Immature natural killer cell (primary cell): ENCODE measurements at regions not wholly inside any gene's neighbourhood (a gene's known extent, or its start where the extent isn't known, plus 50 kb on each side); places are given as distances from the start of the nearest gene placed in this dataset.
"Not testable (repeated sequence)": the region's sequence is repeated elsewhere in the genome, so short reads cannot be mapped to it uniquely, and the experiment has no call there.

ENCODE experiments used
- DNase-seq, 3 donors: peaks; one replicate each; pipeline ENCODE4 v3.0.0; 2022; ENCODE audit warnings: mixed read lengths in 1 of 3
- H3K27ac Mint-ChIP-seq, 6 donors: one replicate each; pipeline ENCODE4 v1.8.0; 2020; ENCODE audit warnings: mixed read lengths in 6 of 6, mild to moderate bottlenecking in 5 of 6, inconsistent platforms in 4 of 6, moderate library complexity in 3 of 6
- H3K27me3 Mint-ChIP-seq, 3 donors: one replicate each; pipeline ENCODE4 v1.8.0; 2020 to 2021; ENCODE audit warnings: low read depth in 3 of 3, mild to moderate bottlenecking in 3 of 3, mixed read lengths in 3 of 3, moderate library complexity in 3 of 3, inconsistent platforms in 1 of 3
- H3K36me3 Mint-ChIP-seq, 3 donors: one replicate each; pipeline ENCODE4 v1.8.0; 2020; ENCODE audit warnings: mixed read lengths in 3 of 3, inconsistent platforms in 2 of 3, mild to moderate bottlenecking in 2 of 3
- H3K4me1 Mint-ChIP-seq, 2 donors: one replicate each; pipeline ENCODE4 v1.8.0; 2020; ENCODE audit warnings: inconsistent platforms in 2 of 2, mild to moderate bottlenecking in 2 of 2, mixed read lengths in 2 of 2, moderate library complexity in 1 of 2
- H3K4me3 Mint-ChIP-seq, 5 donors: one replicate each; pipeline ENCODE4 v1.8.0; 2020; ENCODE audit warnings: mild to moderate bottlenecking in 5 of 5, mixed read lengths in 5 of 5, inconsistent platforms in 3 of 5, moderate library complexity in 3 of 5
- H3K9me3 Mint-ChIP-seq, 6 donors: one replicate each; pipeline ENCODE4 v1.8.0; 2020; ENCODE audit warnings: mild to moderate bottlenecking in 6 of 6, mixed read lengths in 6 of 6, inconsistent platforms in 4 of 6, moderate library complexity in 3 of 6

GRCh38 chr12:127596891-127597290 is 670.1 kb upstream of the TMEM132C start:
- Mint-ChIP-seq H3K4me3 (no peak overlapping the region), H3K27me3 (peaks cover 1 to 5% (median 2%) of the 10 kb centered on the region in 3 donors), H3K27ac (no peak overlapping the region), H3K4me1 (no peaks in the 10 kb centered on the region), H3K9me3 (peaks cover 0 to 3% (median 2%) of the 10 kb centered on the region in 6 donors), H3K36me3 (no peaks in the 10 kb centered on the region)
- DNase-seq = no peak

GRCh38 chr12:127599436-127599835 is 667.5 kb upstream of the TMEM132C start:
- no peak overlapping the region for H3K27ac Mint-ChIP-seq
- no peak overlapping the region for H3K4me3 Mint-ChIP-seq
- peaks cover 0 to 3% (median 1%) of the 10 kb centered on the region in 3 donors for H3K27me3 Mint-ChIP-seq
- DNase-seq = no peak
- peaks cover 0 to 2% (median 0%) of the 10 kb centered on the region in 6 donors for H3K9me3 Mint-ChIP-seq
- no peaks in the 10 kb centered on the region for H3K4me1 Mint-ChIP-seq
- no peaks in the 10 kb centered on the region for H3K36me3 Mint-ChIP-seq

GRCh38 chr12:127600211-127600610 is 666.8 kb upstream of the TMEM132C start:
- Mint-ChIP-seq H3K9me3 (peaks cover 0 to 2% (median 0%) of the 10 kb centered on the region in 6 donors), H3K4me1 (no peaks in the 10 kb centered on the region), H3K4me3 (no peak overlapping the region), H3K27ac (no peak overlapping the region), H3K27me3 (peaks cover 0 to 3% (median 1%) of the 10 kb centered on the region in 3 donors), H3K36me3 (no peaks in the 10 kb centered on the region)
- DNase-seq = no peak

- Mint-ChIP-seq H3K9me3 (peaks cover 0 to 8% (median 0%) of the 10 kb centered on the region in 6 donors), H3K4me3 (no peak overlapping the region), H3K4me1 (no peaks in the 10 kb centered on the region), H3K27me3 (peaks cover 0 to 3% (median 0%) of the 10 kb centered on the region in 3 donors), H3K36me3 (no peaks in the 10 kb centered on the region), H3K27ac (no peak overlapping the region)
- no peak for DNase-seq
These were observed 660.4 kb upstream of the TMEM132C start for GRCh38 chr12:127606476-127607015.

GRCh38 chr12:127607146-127607725 is 659.7 kb upstream of the TMEM132C start:
- no peak for DNase-seq
- no peaks in the 10 kb centered on the region for H3K36me3 Mint-ChIP-seq
- no peaks in the 10 kb centered on the region for H3K4me1 Mint-ChIP-seq
- H3K27me3 Mint-ChIP-seq = no peaks in the 10 kb centered on the region
- no peak overlapping the region for H3K4me3 Mint-ChIP-seq
- H3K9me3 Mint-ChIP-seq = peaks cover 0 to 8% (median 0%) of the 10 kb centered on the region in 6 donors
- no peak overlapping the region for H3K27ac Mint-ChIP-seq

GRCh38 chr12:127608359-127608758 is 658.6 kb upstream of the TMEM132C start:
- H3K9me3 Mint-ChIP-seq, H3K4me1 Mint-ChIP-seq, DNase-seq, H3K27me3 Mint-ChIP-seq, H3K36me3 Mint-ChIP-seq, H3K4me3 Mint-ChIP-seq, H3K27ac Mint-ChIP-seq: not testable (repeated sequence)

- no peak for DNase-seq
These were observed 653.9 kb upstream of the TMEM132C start for GRCh38 chr12:127613056-127613455.

GRCh38 chr12:127619869-127620734 is 646.9 kb upstream of the TMEM132C start:
- Mint-ChIP-seq H3K9me3 (peaks cover 0 to 12% (median 3%) of the 10 kb centered on the region in 6 donors), H3K36me3 (no peaks in the 10 kb centered on the region)

More at GRCh38 chr12:127613056-127613455, 653.9 kb upstream of the TMEM132C start:
- Mint-ChIP-seq H3K36me3 (no peaks in the 10 kb centered on the region), H3K4me3 (no peak overlapping the region), H3K4me1 (no peaks in the 10 kb centered on the region), H3K27me3 (no peaks in the 10 kb centered on the region), H3K27ac (no peak overlapping the region), H3K9me3 (peaks cover 0 to 14% (median 0%) of the 10 kb centered on the region in 6 donors)

GRCh38 chr12:127620735-127621355 is 646.1 kb upstream of the TMEM132C start:
- no peak for DNase-seq
- Mint-ChIP-seq H3K4me3 (no peak overlapping the region), H3K36me3 (no peaks in the 10 kb centered on the region), H3K27ac (no peak overlapping the region), H3K9me3 (peaks cover 0 to 12% (median 3%) of the 10 kb centered on the region in 6 donors), H3K27me3 (peaks cover 0 to 3% (median 0%) of the 10 kb centered on the region in 3 donors), H3K4me1 (no peaks in the 10 kb centered on the region)

More at GRCh38 chr12:127619869-127620734, 646.9 kb upstream of the TMEM132C start:
- Mint-ChIP-seq H3K4me3 (no peak overlapping the region), H3K27ac (no peak overlapping the region), H3K27me3 (peaks cover 0 to 3% (median 0%) of the 10 kb centered on the region in 3 donors), H3K4me1 (no peaks in the 10 kb centered on the region)
- no peak for DNase-seq

- no peak overlapping the region for H3K4me3 Mint-ChIP-seq
- no peaks in the 10 kb centered on the region for H3K36me3 Mint-ChIP-seq
- H3K9me3 Mint-ChIP-seq = peaks cover 0 to 11% (median 4%) of the 10 kb centered on the region in 6 donors
- no peaks in the 10 kb centered on the region for H3K4me1 Mint-ChIP-seq
- DNase-seq = no peak
- H3K27ac Mint-ChIP-seq = no peak overlapping the region
- peaks cover 0 to 3% (median 0%) of the 10 kb centered on the region in 3 donors for H3K27me3 Mint-ChIP-seq
These were observed 645.6 kb upstream of the TMEM132C start for GRCh38 chr12:127621366-127621765.

- H3K36me3 Mint-ChIP-seq = no peaks in the 10 kb centered on the region
- peaks cover 0 to 9% (median 3%) of the 10 kb centered on the region in 6 donors for H3K9me3 Mint-ChIP-seq
- no peak overlapping the region for H3K27ac Mint-ChIP-seq
- peaks cover 3 to 6% (median 3%) of the 10 kb centered on the region in 3 donors for H3K27me3 Mint-ChIP-seq
- H3K4me1 Mint-ChIP-seq = no peaks in the 10 kb centered on the region
- no peak overlapping the region for H3K4me3 Mint-ChIP-seq
- DNase-seq = no peak
These were observed 643.6 kb upstream of the TMEM132C start for GRCh38 chr12:127623362-127623761.

GRCh38 chr12:127625176-127625771 is 641.7 kb upstream of the TMEM132C start:
- Mint-ChIP-seq H3K4me1 (no peaks in the 10 kb centered on the region), H3K9me3 (peaks cover 0 to 5% (median 2%) of the 10 kb centered on the region in 6 donors), H3K27me3 (peaks cover 2 to 6% (median 3%) of the 10 kb centered on the region in 3 donors), H3K36me3 (no peaks in the 10 kb centered on the region), H3K27ac (no peak overlapping the region), H3K4me3 (no peak overlapping the region)
- DNase-seq = no peak

- Mint-ChIP-seq H3K4me1 (no peaks in the 10 kb centered on the region), H3K9me3 (peaks cover 0 to 5% (median under 1%) of the 10 kb centered on the region in 6 donors), H3K27me3 (peaks cover 0 to 6% (median 3%) of the 10 kb centered on the region in 3 donors), H3K27ac (no peak overlapping the region), H3K36me3 (no peaks in the 10 kb centered on the region), H3K4me3 (no peak overlapping the region)
- no peak for DNase-seq
These were observed 638.3 kb upstream of the TMEM132C start for GRCh38 chr12:127628645-127629044.
